ENCODE measurements at regions not wholly inside any gene's neighbourhood (a gene's known extent, or its start where the extent isn't known, plus 50 kb on each side); places are given as distances from the start of the nearest gene placed in this dataset.
"Not testable (repeated sequence)": the region's sequence is repeated elsewhere in the genome, so short reads cannot be mapped to it uniquely, and the experiment has no call there.

DNA sequence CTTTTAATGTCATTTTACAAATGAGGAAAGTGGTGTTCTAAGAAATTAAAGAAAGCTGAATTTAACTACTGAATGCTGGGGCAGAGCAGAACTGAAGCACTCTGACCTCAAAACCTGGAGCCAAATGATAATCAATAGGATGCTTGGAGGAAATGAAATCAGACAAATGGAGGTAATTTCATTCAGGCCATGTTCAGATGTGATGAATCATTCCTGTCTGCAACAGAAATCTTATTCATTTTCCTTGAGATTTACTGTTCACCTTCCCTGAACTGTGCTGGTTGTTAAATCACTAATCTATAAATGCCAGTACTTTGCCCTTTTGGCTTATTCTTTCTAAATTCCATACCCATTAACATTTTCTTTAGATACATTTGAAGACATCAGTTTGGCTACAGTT, 85.6 kb upstream of the SNX7 start:
- DNase-seq (ENCODE audit: low read depth) = no peak

DNA sequence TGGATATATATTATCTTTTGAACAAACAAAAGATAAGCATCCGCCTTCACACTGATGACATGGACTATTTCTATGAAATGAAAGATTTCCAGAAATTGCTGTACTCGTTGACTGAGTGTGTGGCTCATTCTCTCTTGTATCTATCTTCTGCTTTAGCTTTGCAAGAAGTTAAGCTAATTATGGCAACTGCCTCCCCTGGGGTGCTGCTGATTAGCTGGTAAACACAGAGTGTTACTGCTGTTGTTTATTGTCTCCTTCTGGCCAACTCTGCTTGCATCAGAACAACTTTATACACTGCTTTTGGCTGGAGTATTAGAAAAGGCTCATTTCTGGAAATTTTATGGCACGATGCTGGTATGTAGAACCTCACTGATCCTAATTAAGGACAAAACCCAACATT, 95.6 kb upstream of the SNX7 start:
- DNase-seq (ENCODE audit: low read depth) = no peak

DNA sequence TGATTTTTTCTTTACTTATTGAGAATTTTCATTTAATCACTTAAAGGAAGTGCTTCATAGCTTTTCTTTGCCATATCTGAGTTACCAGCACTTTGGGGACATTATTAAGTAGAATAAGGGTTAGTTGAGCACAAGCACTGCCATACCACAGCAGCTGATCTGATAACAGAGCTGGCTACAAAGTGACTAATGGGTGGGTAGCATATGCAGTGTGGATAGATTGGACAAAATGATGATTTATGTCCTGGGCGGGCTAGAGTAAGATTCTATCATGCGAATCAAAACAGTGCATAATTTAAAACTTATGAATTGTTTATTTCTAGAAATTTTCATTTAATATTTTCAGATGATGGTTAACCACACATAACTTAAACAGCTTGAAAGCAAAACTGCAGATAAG, 102.2 kb upstream of the SNX7 start:
- no peak for DNase-seq (ENCODE audit: low read depth)

DNA sequence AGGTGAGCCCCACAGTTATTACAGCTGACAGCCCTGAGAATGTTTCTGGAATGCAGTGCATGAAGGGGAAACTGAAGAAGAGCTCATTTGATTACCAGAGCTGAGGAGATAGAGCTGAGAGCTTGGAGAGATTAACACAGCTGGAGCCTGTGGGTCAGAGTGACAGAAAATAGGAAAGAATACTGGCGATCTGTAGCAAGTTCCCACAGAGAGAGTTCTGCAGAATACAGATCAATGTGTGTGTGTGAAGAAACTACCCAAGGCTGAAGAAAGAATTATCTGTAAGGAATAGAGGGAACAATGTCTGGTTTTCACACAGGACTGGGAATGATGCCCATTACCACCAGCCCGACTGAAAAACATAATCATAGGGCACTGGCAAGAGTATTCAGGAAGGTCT, 103.6 kb upstream of the SNX7 start:
- DNase-seq (ENCODE audit: low read depth) = no peak

DNA sequence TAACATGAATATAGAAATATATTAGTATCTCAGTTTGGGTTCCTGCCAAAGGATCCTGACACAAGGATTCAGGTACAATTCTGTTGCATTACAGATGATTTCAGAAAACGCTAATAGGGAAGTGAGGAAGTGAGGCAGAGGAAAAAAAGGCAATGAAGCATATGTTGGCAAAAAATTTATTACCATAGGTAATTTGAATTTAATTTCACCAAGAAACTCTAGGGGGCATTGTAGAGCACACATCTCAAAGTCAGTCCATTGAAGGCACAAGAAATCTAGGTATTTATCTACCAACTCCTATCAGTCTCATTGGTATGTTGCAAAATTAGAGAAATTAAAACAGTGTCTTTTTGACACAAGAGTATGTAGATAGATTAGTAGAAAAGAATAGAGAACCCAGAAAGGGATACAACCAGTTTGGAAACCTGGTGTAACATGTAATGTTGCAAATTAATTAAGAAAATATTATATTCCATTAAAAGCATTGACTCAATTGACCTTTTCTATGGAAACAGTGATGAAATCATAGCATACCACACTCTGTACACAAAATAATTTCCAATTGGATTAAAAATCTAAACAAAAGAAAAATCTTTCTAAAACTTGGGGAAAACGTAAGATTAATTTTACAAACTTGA, 104.9 kb upstream of the SNX7 start:
- DNase-seq (ENCODE audit: low read depth) = peak; percentile 45

DNA sequence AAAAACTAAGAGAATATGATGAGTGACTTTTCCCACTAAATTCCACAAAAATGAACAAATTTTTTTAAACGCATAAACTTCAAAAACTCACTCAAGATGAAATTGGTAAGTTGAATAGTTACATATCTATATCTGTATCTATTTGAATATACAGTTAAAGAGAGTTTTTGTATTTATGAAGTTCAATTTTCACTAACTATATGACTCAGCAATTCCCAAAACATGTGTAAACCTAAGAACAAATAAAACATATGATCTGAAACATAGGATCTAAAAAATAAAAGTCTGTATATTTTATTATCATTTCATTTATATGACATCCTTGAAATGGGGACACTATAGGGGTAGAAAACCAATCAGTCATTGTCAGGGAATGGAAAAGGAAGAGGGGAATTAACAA, 105.7 kb upstream of the SNX7 start:
- no peak for DNase-seq (ENCODE audit: low read depth)

DNA sequence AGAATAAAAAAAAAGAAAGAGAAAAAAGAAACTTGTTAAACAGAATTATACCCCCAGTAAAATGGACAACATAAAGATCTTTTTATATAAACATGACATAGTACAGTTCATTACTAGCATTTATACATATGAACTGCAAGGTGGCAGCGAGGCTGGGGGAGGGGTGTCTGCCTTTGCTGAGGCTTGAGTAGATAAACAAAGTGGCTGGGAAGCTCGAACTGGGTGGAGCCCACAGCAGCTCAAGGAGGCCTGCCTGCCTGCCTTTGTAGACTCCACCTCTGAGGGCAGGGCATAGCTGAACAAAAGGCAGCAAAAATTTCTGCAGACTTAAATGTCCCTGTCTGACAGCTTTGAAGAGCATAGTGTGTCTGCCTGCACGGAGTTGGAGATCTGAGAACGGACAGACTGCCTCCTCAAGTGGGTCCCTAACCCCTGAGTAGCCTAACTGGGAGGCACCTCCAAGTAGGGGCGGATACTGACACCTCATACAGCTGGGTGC, 108.9 kb upstream of the SNX7 start:
- DNase-seq (ENCODE audit: low read depth) = not testable (repeated sequence)

DNA sequence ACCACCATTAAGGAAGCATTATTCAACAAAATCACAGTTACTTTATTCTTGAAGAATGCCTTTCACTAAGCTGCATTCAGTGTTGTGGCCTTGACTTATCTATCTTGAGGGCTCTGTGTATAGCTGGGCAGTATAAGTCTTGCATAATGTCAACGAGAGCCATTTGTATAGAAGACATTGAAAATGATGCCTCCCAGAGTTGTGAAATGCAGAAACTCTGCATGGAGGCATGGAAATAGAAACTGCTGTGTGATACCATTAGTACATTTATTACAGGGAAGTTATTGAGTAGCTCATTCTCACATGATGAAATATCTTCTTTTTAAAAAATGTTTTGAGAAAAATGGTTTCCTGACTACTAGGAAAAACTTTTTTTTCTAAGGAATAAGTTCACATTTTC, 111.4 kb upstream of the SNX7 start:
- no peak for DNase-seq (ENCODE audit: low read depth)

DNA sequence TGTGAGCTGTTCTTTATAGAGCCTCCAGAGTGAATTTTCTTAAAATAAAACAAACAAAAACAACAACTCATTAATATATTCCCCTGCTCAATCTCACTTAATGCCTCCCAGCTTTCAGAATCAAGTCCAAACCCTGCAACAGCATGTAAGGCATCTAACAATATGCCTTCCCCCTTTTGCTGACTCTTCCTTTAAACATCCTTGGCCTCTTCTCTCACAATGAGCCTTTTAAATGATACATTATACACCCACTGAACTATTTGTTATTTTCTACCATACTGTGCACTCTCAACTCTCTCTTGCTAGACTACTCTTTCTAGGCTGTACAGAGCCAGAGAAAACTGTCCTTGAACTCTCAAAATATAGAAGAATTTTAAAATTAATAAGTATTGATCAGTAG, 115.2 kb upstream of the SNX7 start:
- no peak for DNase-seq (ENCODE audit: low read depth)

DNA sequence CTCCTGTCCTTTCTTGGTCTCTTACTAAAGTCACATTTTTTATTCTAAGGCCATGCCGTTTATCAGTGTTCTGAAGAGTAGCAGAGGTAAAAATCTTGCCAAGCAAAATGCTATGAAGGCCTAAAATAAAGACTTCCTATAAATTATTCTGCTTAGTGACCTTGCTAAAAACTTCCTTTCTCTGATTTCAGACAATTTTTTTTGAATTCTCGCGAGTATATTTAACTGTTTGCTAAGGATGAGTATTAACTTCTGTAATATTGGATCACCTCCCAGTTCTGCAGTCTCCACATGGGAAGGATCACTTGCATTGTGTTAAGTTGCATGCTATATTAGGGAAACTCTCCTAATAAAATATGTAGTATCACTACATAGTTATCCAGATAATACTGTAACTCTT, 123.4 kb upstream of the SNX7 start:
- no peak for DNase-seq (ENCODE audit: low read depth)

DNA sequence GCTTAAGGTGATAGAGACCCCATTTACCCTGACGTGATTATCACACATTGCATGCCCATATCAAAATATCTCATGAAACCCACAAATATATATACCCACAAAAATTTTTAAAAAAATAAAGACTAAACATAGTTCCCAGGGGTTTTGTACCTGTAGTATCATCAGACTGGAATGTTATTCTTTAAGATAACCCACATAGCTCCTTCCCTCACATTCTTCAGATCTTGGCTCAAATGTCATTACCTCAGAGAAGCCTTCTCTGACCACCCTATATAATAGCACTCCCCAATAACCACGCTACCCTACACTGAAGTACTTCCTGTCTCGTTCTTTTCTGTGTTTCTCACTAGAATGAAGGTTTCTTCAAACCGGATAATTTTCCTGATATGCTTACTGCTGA, 138.3 kb upstream of the SNX7 start:
- peak; percentile 47 for DNase-seq (ENCODE audit: low read depth)

DNA sequence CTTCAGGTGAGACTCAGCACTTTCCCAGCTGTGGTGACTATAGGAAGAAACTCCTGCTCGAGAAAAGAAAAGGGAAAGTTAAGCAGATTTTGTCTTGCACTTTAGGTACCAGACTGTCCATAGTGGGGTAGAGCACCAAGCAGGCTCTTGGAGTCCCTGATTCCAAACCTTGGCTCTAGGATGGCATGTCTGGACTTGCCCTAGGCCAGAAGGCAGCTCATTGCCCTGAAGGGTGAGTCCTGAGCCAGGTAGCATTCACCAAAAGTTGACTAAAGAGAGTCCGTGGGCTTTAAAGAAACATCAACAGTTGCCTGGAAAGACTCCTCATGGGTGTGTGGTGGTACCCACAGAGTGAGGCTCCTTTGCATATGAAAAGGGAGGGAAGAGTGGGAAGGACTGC, 145.2 kb upstream of the SNX7 start:
- no peak for DNase-seq (ENCODE audit: low read depth)

DNA sequence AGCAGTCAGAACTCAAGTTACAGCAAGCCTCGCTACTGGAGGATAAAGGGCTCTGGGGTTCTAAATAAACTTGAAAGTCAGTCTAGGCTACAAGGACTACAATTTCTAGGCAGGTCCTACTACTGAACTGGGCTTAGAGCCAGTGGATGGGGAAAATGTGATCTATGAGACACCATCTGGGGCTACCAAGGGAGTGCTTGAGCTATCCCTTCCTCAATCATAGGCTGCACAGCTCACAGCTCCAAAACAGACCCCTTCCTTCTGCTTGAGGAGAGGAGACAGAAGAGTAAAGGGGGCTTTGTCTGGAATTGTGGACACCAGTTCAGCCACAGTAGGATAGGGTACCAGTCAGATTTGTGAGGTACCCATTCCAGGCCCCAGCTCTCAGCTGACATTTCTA, 145.8 kb upstream of the SNX7 start:
- DNase-seq (ENCODE audit: low read depth) = no peak

DNA sequence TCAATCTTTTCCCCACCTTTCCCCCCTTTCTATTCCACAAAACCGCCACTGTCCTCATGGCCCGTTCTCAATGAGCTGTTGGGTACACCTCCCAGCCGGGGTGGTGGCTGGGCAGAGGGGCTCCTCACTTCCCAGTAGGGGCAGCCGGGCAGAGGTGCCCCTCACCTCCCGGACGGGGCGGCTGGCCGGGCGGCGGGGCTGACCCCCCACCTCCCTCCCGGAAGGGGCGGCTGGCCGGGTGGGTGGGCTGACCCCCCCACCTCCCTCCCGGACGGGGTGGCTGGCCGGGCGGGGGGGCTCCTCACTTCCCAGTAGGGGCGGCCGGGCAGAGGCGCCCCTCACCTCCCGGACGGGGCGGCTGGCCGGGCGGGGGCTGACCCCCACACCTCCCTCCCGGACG, 149.3 kb upstream of the SNX7 start:
- DNase-seq (ENCODE audit: low read depth) = not testable (repeated sequence)

DNA sequence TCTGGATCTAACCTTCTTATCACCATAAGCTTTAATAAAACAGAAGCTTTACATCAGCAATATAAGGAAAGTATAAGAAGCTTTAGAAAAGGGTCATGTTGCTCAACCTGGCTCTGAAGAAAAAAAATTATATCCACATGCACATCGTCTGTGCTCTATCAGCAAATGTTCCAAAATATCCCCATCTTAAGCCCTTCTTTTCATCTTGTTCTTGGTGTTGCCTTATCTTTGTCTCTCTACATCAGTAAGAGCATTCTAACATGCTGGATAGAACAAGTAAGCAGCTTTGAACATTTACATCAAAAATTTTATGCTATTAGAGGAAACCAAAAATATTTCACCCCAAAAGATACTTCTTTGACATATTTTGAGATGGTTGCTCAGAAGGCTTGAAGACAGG, 157.8 kb upstream of the SNX7 start:
- no peak for DNase-seq (ENCODE audit: low read depth)

DNA sequence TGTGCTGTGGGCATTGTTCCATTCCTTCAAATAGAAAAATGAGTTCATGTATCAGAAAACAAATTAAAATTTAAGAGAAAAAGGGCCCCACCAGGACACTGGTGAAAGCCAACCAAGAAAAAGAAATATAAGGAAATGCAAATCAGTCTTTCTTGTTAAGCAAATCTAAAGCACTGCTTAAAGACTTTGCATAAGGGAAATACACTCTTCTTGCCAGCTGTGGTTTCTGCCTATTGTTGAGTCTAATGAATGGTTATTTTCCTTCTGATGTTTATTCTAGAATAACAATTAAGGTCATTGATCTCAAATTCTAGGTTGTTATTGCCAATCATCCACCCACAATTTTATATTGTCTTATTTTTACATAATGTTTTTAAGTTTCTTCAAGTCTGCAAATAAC, 158.6 kb upstream of the SNX7 start:
- DNase-seq (ENCODE audit: low read depth) = no peak

DNA sequence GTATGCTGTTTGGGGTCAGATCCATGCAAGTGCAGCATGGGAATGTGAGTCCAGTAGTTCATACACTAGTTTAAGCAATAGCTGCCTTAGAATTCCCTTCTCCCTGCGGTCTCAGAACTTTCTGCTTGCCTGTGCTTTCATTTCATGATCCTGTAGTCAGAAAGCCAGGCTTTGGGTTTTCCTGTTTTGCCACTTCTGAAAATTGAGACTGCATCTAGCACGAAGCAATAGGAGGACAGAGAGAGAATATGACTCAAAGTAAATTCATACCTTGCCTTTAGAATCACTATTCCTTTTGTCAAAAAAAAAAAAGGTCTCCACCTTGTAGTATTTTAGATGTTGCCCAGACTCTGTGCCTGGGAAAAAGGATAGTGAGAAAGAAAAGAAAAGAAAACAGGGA, 161.2 kb upstream of the SNX7 start:
- no peak for DNase-seq (ENCODE audit: low read depth)

DNA sequence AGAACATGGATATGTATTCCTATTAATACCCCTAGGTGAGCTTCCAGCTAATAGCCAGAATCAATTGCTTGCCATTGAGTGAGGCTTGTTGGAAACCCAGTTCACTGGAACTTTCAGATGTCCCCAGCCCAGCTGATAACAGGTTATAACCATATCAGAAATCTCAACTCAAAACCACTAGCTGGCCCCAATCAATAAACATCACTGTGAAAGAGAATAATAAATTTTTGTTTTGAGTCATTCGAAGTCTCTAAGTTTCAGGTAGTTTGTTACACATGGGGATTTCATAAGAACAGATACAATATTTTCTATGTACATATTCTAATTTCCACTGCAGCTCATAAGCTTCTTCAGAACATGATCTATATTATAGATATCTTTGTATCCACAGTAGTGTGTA, 162.9 kb upstream of the SNX7 start:
- DNase-seq (ENCODE audit: low read depth) = no peak

DNA sequence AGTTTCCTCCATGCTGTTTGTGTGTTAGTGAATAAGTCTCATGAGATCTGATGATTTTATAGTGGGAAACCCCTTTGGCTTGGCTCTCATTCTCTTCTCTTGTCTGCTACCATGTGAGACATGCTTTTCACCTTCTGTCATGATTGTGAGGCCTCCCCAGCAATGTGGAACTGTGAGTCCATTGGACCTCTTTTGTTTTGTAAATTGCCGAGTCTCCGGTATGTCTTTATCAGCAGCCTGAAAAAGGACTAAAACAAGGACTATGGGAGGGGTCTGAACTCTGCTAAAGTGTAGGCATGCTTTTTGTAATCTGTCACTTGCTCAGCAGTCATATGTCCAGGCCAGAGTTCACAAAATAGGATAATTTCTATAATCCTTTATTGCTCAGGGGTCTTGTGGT, 164.0 kb upstream of the SNX7 start:
- DNase-seq (ENCODE audit: low read depth) = no peak

DNA sequence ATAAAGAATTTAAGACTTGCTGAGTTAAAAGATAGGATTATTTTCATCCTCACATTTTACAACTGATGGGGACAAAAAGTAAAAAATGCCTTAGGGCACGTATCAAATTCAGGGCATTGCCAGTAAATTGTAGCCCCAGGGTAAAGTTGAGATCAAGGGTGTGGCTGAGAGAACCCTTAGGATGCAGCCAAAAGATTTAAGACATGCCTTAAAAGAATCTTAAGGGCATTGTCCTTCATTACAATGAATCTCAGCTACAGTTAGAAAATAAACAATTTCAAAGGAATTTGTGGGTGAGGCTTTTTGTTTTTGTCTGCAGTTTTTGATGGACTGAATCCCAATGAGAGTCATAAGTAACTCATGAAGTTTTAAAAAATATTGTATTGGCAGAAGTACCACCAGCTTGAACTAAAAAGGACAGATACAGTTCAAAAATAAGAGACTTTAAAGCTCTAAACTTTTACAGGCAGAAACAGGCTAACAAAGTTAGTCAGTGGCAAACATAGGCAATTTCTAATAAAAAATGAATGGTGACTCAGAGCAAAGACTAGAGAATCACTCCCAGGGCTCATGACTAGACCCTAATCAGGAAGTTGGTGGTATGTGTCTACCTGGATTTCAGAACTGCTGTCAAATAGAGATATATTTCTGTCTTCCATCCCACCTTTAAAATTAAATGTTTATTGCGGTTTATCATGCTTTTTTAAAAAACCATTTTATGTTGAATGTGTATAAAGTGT, 165.1 kb upstream of the SNX7 start:
- DNase-seq (ENCODE audit: low read depth) = peak; percentile 46

DNA sequence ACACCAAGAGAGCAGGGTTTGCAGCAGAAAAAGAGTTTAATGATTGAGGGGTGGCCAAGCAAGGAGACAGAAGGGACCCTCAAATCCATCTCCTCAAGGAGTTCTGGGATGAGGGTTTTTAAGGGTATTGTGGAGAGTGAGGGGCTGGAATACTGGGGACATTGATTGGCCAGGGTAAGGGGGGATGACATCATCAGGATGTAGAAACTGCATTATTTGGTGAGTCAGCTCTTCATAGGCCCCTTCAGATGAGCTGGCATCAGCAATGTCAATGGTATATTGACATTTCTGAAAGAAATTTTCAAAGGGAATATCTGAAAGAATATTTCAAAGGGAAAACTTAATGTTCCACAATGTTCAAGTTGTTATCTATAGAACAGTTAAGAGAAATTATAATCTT, 168.1 kb upstream of the SNX7 start:
- DNase-seq (ENCODE audit: low read depth) = peak; percentile 44

DNA sequence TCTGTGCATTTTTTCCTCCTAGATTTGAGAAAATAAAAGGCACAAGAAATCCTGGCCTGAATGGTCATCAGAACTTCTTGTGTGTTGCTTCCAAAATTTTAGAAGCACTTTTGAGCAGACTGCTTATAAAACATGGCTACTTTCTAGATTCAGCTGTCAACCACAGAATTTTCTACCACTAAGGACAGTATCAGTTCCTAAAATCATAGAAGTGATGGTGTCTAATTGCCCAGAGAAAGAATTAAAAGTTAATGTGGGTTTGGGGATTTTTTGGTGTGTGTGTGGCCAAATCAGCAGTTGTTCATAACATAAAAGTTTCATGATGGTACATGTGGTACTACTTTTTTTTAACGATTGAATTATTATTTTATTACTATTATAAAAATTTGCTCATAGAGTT, 171.4 kb upstream of the SNX7 start:
- no peak for DNase-seq (ENCODE audit: low read depth)

DNA sequence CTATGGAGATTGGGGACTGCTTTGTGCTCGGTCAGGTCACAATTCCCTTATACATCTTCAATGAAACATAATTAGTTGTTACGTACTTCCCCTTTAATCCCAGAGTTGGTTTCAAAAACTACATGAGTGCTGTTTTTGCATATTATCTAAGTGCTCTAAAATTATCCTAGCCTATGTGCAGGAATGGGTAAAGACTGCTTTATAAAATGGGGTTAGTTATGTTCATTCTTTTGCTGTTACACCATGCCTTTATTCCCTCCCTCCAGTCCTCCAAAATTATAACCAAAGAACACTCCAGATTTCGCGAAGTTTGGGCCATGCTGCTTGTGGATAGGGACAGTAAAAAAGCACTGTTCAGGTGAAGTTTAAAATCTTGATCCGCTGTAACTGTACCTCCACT, 173.9 kb upstream of the SNX7 start:
- DNase-seq (ENCODE audit: low read depth) = no peak
